ENCODE measurements at regions not wholly inside any gene's neighbourhood (a gene's known extent, or its start where the extent isn't known, plus 50 kb on each side); places are given as distances from the start of the nearest gene placed in this dataset.

DNA sequence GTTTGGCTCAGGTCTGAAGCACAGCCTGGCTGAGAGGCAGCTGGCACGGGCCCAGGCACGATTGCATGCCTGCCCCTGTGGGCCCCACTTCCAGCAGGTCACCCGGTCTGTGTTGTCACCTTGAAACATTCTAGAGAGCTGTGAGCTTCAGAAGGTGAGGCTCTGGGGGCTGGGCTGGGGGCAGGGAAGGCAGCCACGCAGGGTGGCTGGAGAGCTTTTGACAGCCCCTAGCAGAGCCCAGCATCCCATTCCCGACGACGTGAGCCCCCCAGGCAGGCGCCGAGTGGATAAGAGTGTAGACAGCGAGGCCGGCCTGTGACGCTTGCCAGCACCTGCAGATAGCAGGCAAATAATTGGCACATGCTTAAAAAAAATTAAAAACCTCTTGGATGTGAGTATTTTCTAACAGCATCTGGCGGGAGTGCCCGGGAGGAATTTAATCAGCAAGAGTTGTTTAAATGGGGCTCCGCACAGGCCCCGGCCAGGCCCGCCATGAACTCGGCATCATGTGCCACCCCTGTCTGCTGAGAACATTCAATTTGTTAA, 212.0 kb upstream of the TBX20 start:
- Histone ChIP-seq H2AFZ (ENCODE audit: low read depth, low read length, severe bottlenecking) (no peak overlapping the region), H3K9me3 (ENCODE audit: insufficient read depth, low read length) (no peaks in the 10 kb centered on the region), H3K27ac (ENCODE audit: low read depth, low read length) (no peak overlapping the region), H3K27me3 (ENCODE audit: low read length) (no peaks in the 10 kb centered on the region), H3F3A (ENCODE audit: insufficient read depth) (no peaks in the 10 kb centered on the region), H3K9me2 (replicated peaks; ENCODE audit: insufficient read depth, low read length) (no peaks in the 10 kb centered on the region; the same call in 1 of the 2 replicates), H3K4me3 (ENCODE audit: insufficient read depth, low read length, poor library complexity, severe bottlenecking) (no peak overlapping the region), H3K79me2 (ENCODE audit: insufficient read depth, low read length) (no peaks in the 10 kb centered on the region), H3K9ac (ENCODE audit: low read length) (no peak overlapping the region), H4K20me1 (ENCODE audit: low read depth, low read length) (no peaks in the 10 kb centered on the region), H3K4me2 (ENCODE audit: low read depth, low read length, poor library complexity, severe bottlenecking) (no peak overlapping the region), H3K36me3 (ENCODE audit: low read length) (no peaks in the 10 kb centered on the region)
- TF ChIP-seq EZH2phosphoT487 (conservative IDR thresholded peaks at IDR 0.05; ENCODE audit: low read length): no peak

- Histone ChIP-seq H2AFZ (ENCODE audit: low read depth, low read length, severe bottlenecking) (no peak overlapping the region), H3K4me2 (ENCODE audit: low read depth, low read length, poor library complexity, severe bottlenecking) (no peak overlapping the region), H3K27ac (ENCODE audit: low read depth, low read length) (no peak overlapping the region), H4K20me1 (ENCODE audit: low read depth, low read length) (no peaks in the 10 kb centered on the region), H3K9me3 (ENCODE audit: insufficient read depth, low read length) (no peaks in the 10 kb centered on the region), H3F3A (ENCODE audit: insufficient read depth) (no peaks in the 10 kb centered on the region), H3K36me3 (ENCODE audit: low read length) (no peaks in the 10 kb centered on the region), H3K79me2 (ENCODE audit: insufficient read depth, low read length) (no peaks in the 10 kb centered on the region), H3K9me2 (replicated peaks; ENCODE audit: insufficient read depth, low read length) (no peaks in the 10 kb centered on the region; the same call in 1 of the 2 replicates), H3K4me3 (ENCODE audit: insufficient read depth, low read length, poor library complexity, severe bottlenecking) (no peak overlapping the region), H3K27me3 (ENCODE audit: low read length) (no peaks in the 10 kb centered on the region), H3K9ac (ENCODE audit: low read length) (no peak overlapping the region)
- TF ChIP-seq, protein P1, sequence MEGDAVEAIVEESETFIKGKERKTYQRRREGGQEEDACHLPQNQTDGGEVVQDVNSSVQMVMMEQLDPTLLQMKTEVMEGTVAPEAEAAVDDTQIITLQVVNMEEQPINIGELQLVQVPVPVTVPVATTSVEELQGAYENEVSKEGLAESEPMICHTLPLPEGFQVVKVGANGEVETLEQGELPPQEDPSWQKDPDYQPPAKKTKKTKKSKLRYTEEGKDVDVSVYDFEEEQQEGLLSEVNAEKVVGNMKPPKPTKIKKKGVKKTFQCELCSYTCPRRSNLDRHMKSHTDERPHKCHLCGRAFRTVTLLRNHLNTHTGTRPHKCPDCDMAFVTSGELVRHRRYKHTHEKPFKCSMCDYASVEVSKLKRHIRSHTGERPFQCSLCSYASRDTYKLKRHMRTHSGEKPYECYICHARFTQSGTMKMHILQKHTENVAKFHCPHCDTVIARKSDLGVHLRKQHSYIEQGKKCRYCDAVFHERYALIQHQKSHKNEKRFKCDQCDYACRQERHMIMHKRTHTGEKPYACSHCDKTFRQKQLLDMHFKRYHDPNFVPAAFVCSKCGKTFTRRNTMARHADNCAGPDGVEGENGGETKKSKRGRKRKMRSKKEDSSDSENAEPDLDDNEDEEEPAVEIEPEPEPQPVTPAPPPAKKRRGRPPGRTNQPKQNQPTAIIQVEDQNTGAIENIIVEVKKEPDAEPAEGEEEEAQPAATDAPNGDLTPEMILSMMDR (IDR thresholded peaks at IDR 0.05; ENCODE audit: insufficient read depth, low read length, poor library complexity, severe bottlenecking): no peak
- no peak for TF ChIP-seq EZH2phosphoT487 (conservative IDR thresholded peaks at IDR 0.05; ENCODE audit: low read length)
These were observed 209.9 kb upstream of the TBX20 start for GRCh38 chr7:35463751-35464150.

DNA sequence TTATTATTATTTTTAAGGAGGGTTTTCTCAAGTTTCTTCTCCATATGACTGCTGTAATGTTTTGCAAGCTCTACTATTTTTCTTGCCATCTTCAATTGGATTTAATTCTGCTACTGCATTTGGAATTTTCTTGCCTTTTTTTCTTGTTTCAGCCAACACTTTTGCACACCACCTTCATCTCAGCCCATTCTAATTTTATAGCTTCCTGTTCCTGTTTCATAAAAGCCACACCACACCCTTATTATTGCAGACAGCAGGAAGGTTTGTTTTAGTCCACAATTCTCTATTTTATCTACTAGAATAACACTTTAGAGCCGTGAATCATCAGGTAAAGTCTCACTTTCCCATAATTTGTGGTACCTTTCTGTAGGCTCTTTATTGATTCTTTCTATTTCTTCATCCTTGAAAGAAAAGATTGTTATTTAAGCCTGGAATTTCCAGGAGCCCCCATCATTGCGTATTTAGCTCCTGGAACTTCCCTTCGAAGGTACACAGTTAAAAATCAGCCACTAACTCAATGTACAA, 209.3 kb upstream of the TBX20 start:
- Histone ChIP-seq H3F3A (ENCODE audit: insufficient read depth) (no peaks in the 10 kb centered on the region), H3K9me3 (ENCODE audit: insufficient read depth, low read length) (no peaks in the 10 kb centered on the region), H2AFZ (ENCODE audit: low read depth, low read length, severe bottlenecking) (no peak overlapping the region), H4K20me1 (ENCODE audit: low read depth, low read length) (no peaks in the 10 kb centered on the region), H3K9me2 (replicated peaks; ENCODE audit: insufficient read depth, low read length) (no peaks in the 10 kb centered on the region; the same call in 1 of the 2 replicates), H3K27ac (ENCODE audit: low read depth, low read length) (no peak overlapping the region), H3K4me3 (ENCODE audit: insufficient read depth, low read length, poor library complexity, severe bottlenecking) (no peak overlapping the region), H3K4me2 (ENCODE audit: low read depth, low read length, poor library complexity, severe bottlenecking) (no peak overlapping the region), H3K36me3 (ENCODE audit: low read length) (no peaks in the 10 kb centered on the region), H3K79me2 (ENCODE audit: insufficient read depth, low read length) (no peaks in the 10 kb centered on the region), H3K9ac (ENCODE audit: low read length) (no peak overlapping the region), H3K27me3 (ENCODE audit: low read length) (no peaks in the 10 kb centered on the region)
- TF ChIP-seq EZH2phosphoT487 (conservative IDR thresholded peaks at IDR 0.05; ENCODE audit: low read length): no peak
- TF ChIP-seq, protein P1 (IDR thresholded peaks at IDR 0.05; ENCODE audit: insufficient read depth, low read length, poor library complexity, severe bottlenecking): no peak

DNA sequence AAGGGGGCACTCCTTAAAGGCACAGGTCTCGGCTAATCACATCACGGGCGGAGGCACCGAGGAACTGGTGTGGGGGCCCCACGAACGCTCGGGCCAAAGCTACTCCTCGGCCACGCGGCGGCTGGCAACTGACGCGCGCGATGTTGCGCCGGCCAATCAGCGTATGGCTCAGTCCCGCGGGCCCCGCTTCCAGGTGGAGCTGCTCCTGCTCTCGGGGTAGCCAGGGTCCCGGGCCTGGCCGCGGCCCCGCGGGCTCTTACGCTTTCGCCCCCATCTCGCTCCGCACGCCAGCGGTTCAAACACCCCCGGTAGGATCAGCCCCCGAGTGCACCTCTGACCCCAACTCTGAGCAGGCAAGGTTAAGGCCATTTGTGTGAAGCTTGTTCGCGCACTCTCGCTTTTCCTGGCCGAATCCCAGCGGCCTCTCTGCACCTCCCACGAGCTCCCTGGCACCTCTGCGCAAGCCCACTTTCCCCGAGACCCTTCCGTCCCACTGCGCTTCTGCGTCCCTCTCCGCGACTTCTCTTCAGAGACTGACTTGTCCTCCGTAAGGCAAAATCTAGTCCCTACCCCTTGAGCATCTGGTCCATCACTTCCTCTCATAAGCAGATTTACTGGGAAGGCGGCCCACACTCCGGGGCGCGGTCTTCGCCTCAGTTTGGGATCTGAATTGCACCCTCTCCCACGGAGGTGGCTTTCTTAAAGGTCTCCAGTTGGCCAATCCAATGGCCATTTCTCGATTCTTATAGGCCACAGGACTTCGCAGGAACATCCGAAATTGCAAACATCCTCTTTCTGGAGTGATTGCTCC, 200.9 kb upstream of the TBX20 start:
- H3K9me3 ChIP-seq (ENCODE audit: insufficient read depth, low read length): no peaks in the 10 kb centered on the region
- no peaks in the 10 kb centered on the region for H3F3A ChIP-seq (ENCODE audit: insufficient read depth)
- no peak overlapping the region for H3K27ac ChIP-seq (ENCODE audit: low read depth, low read length)
- no peak overlapping the region for H3K9ac ChIP-seq (ENCODE audit: low read length)
- H3K79me2 ChIP-seq (ENCODE audit: insufficient read depth, low read length): no peaks in the 10 kb centered on the region
- no peaks in the 10 kb centered on the region for H3K36me3 ChIP-seq (ENCODE audit: low read length)
- H2AFZ ChIP-seq (ENCODE audit: low read depth, low read length, severe bottlenecking): no peak overlapping the region
- H4K20me1 ChIP-seq (ENCODE audit: low read depth, low read length): no peaks in the 10 kb centered on the region
- TF ChIP-seq EZH2phosphoT487 (conservative IDR thresholded peaks at IDR 0.05; ENCODE audit: low read length): no peak
- TF ChIP-seq, protein P1 (IDR thresholded peaks at IDR 0.05; ENCODE audit: insufficient read depth, low read length, poor library complexity, severe bottlenecking): no peak
- H3K27me3 ChIP-seq (ENCODE audit: low read length): no peaks in the 10 kb centered on the region
- H3K4me2 ChIP-seq (ENCODE audit: low read depth, low read length, poor library complexity, severe bottlenecking): no peak overlapping the region
- no peak overlapping the region for H3K4me3 ChIP-seq (ENCODE audit: insufficient read depth, low read length, poor library complexity, severe bottlenecking)
- H3K9me2 ChIP-seq (replicated peaks; ENCODE audit: insufficient read depth, low read length): no peaks in the 10 kb centered on the region

All from SU-DHL-6 (cell line).